ENCODE measurements at regions not wholly inside any gene's neighbourhood (a gene's known extent, or its start where the extent isn't known, plus 50 kb on each side); places are given as distances from the start of the nearest gene placed in this dataset.

GRCh38 chr2:168380500-168380899 is 75.6 kb upstream of the CERS6 start:
- no peak for DNase-seq

GRCh38 chr2:168392024-168392423 is 64.0 kb upstream of the CERS6 start:
- no peak for DNase-seq

GRCh38 chr2:168392797-168393196 is 63.3 kb upstream of the CERS6 start:
- DNase-seq: no peak

- no peak for DNase-seq
Measured at GRCh38 chr2:168394262-168394661, 61.8 kb upstream of the CERS6 start.

- peak; percentile 18 for DNase-seq
Measured at GRCh38 chr2:168396131-168396530, 59.9 kb upstream of the CERS6 start.

GRCh38 chr2:168397629-168398028 is 58.4 kb upstream of the CERS6 start:
- no peak for DNase-seq

- DNase-seq: no peak
Measured at GRCh38 chr2:168401048-168401556, 55.0 kb upstream of the CERS6 start.

GRCh38 chr2:168401771-168402170 is 54.3 kb upstream of the CERS6 start:
- DNase-seq: no peak

- no peak for DNase-seq
Measured at GRCh38 chr2:168402531-168402930, 53.5 kb upstream of the CERS6 start.

GRCh38 chr2:168403736-168404135 is 52.3 kb upstream of the CERS6 start:
- no peak for DNase-seq

GRCh38 chr2:168404764-168405163 is 51.3 kb upstream of the CERS6 start:
- DNase-seq: no peak

Measured in NCI-H226 (cell line).